ENCODE measurements at regions not wholly inside any gene's neighbourhood (a gene's known extent, or its start where the extent isn't known, plus 50 kb on each side); places are given as distances from the start of the nearest gene placed in this dataset.

DNA sequence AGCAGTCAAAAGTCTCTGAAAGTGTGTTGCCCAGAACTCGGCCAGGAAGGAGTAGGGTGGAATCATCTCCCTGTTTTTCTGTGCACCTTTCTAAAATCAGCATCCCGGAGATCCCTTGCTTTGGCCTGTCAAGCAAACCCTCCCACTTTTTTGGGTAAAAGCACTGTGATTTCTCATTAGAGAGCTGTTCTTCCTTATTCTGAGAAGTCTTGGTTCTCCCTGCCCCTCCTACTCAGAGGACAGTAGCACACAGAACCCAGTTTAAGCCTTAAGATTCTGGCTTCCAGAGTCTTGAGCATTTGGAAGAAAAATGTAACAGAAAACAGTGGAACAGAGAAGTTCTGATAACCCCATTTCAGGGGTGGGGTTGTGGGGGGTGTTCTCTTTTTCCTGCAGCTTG is 52.6 kb upstream of the KATNAL1 start:
- no peak for DNase-seq

DNA sequence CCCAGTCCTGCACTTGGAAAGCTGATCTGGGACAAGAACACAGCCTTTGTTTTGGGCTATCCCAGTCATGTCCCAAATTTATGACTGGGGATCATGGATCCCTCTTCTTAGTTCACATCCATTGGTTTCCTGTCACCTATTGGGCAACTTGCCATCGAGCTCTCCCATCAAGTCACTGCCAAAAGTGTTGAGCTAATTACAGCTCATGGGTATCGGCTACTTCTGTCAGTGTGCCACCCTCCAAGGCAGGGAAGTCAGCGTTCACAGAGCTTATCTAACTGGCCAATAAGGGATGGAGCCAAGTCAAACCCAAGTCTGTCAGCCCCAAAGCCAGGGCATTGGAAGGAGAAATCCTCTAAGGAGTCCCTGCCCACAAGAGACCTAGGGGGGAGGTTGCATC is 53.2 kb upstream of the KATNAL1 start:
- no peak for DNase-seq

DNA sequence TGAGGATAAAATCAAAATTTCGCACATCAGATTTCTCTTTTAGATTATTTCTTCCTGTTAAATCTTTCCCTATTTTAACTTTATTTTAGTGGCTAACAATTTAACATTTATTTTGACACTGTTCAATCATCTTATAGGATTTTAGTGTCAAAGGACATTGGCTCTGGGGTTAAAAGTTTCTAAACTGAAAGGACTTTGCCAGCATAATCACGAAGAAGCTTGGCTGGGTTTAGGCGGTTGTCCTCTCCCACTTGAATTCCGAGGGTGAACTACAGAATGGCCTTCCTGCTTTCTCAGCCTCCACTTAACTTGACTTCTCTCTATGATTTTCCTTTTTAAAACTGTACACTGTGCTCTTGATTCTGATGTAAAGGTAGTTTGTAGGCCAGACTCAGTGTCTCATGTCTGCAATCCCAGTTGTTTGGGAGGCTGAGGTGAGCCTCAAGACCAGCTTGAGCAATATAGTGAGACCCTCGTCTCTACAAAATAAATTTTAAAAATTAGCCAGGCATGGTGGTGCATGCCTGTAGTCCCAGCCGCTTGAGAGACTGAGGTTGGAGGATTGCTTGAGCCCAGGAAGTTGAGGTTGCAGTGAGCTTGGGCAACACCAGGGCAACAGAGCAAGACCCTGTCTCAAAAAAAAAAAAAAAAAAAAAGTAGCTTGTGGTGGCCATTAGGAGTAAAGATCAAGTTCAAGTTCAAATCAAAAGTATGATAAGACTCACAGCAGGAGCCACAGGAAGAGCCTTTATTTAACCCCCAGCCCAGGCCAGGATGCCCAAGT is 54.8 kb upstream of the KATNAL1 start:
- no peak for DNase-seq

DNA sequence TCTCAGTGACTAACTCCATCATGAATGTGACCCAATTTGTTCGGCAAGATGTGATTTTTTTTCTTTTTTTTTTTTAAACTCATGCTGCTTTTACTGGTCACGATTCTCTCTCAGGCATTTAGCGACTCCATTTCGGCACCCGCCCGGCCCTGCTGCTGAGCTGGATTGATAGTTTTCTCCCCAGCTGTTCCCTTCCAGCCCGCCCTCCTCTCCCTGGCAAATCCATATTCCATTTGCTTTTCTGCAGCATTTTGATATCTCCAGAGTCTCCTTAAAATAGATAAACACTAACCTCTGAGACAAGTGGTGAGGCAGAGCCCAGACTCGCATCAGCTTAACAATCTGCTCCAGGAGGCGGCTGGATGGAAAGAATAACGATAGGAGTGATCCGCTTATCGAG is 55.5 kb upstream of the KATNAL1 start:
- DNase-seq, result no peak

GRCh38 chr13:30363725-30364124 is 56.4 kb upstream of the KATNAL1 start:
- no peak for DNase-seq

DNA sequence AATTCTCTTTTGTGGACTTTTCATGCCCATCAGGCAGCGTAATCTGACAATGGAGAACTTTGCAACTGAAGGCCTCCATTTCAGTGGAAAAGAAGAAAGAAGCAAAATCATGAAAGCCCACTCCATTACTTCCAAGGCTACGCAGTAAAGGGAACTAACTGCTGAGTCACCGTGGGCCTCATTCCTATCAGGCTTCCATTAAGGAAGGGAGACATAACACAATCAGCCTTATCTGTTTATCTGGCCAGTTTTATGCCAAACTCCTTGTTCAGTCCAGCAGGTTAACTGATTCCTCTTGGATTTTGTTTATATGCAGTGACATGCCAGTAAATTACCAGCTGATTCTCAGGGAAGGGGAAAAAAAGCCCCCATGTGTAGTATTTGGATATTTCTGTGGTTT is 56.8 kb upstream of the KATNAL1 start:
- no peak for DNase-seq

GRCh38 chr13:30364876-30365275 is 57.4 kb upstream of the UBE2L5 start:
- no peak for DNase-seq

DNA sequence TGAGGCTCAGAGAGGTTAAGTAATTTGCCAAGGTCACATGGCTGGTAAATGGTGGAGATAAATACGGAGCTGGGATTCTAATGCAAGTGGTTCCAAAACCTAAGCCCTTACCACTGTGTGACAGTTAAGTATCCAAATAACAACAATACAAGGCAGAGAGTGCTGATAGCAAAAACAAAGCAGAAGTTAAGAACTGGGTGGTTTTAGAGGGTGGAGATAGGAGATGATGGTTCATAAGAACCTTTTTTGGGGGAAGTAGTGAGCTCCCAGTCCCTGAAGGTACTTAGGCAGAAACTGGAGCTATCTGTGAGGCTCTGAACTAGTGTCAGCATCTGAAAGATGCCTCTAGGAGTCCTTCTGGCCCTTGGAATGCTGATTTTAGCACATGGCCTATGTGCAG is 56.2 kb upstream of the UBE2L5 start:
- no peak for DNase-seq

GRCh38 chr13:30367296-30367695 is 55.0 kb upstream of the UBE2L5 start:
- DNase-seq, result no peak

- no peak for DNase-seq
These were observed 52.1 kb upstream of the UBE2L5 start for GRCh38 chr13:30370146-30370545.

DNA sequence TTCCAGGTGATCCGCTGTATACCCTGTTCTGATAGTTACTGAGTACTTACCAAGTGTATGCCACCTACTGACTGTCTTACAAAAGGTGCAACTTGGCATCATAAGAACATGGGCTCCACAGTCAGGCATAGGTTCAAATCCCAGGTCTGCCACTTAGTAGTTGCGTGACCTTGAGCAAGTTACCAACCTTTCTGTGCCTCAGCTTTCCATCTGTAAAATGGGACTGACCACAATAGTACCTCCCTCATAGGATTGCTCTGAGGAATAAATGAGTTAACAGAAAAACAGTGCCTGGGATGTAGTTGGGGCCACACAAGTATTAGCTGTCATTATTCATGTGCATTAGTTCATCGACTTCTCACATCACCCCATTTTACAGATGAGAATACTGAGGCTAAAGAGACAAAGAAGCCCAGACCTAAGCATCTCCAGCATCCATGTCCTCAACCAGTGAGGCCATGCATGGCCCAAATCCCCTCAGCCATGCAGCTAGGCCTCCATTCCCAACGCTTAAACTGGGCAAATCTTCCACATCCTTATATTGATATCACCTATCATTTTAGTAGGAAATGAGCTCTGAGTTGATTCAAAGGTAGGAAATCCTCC is 51.3 kb upstream of the UBE2L5 start:
- DNase-seq, result no peak

- DNase-seq, result peak; percentile 24 to 38
These were observed 50.5 kb upstream of the UBE2L5 start for GRCh38 chr13:30371649-30372265.

Measured in stimulated activated CD4-positive, alpha-beta T cell treated with anti-CD3 and anti-CD28 coated beads, Interleukin-4, amount 100 ng/mL, for 4 hours (primary cell).